Stimulated activated CD8-positive, alpha-beta memory T cell treated with anti-CD3 and anti-CD28 coated beads, Interleukin-7, amount 100 ng/mL, for 1 hour (primary cell): ENCODE measurements at regions not wholly inside any gene's neighbourhood (a gene's known extent, or its start where the extent isn't known, plus 50 kb on each side); places are given as distances from the start of the nearest gene placed in this dataset.

ENCODE experiments used
- DNase-seq, 2 donors: peaks; one replicate each; pipeline ENCODE4 v3.0.0-alpha.2; 2020; ENCODE audit warnings: low read depth in 2 of 2

- DNase-seq: no peak
Measured at GRCh38 chrX:148363471-148364235, 136.8 kb upstream of the AFF2 start.

- DNase-seq: no peak
Measured at GRCh38 chrX:148365233-148365632, 135.2 kb upstream of the AFF2 start.

GRCh38 chrX:148371291-148371690 lies 129.1 kb upstream of the AFF2 start:
- no peak for DNase-seq

GRCh38 chrX:148372925-148373324 lies 127.5 kb upstream of the AFF2 start:
- no peak for DNase-seq

GRCh38 chrX:148376342-148376741 lies 124.1 kb upstream of the AFF2 start:
- DNase-seq: no peak

GRCh38 chrX:148380107-148380506 lies 120.3 kb upstream of the AFF2 start:
- no peak for DNase-seq

- no peak for DNase-seq
Measured at GRCh38 chrX:148380650-148381561, 119.5 kb upstream of the AFF2 start.

GRCh38 chrX:148381603-148382002 lies 118.8 kb upstream of the AFF2 start:
- DNase-seq: no peak

- no peak for DNase-seq
Measured at GRCh38 chrX:148382983-148383382, 117.4 kb upstream of the AFF2 start.

GRCh38 chrX:148385471-148385870 lies 114.9 kb upstream of the AFF2 start:
- no peak for DNase-seq

- DNase-seq: no peak
Measured at GRCh38 chrX:148389629-148390028, 110.8 kb upstream of the AFF2 start.

GRCh38 chrX:148412006-148412405 lies 88.4 kb upstream of the AFF2 start:
- DNase-seq: no peak

GRCh38 chrX:148416142-148416541 lies 84.3 kb upstream of the AFF2 start:
- no peak for DNase-seq

GRCh38 chrX:148416931-148417330 lies 83.5 kb upstream of the AFF2 start:
- no peak for DNase-seq

- no peak for DNase-seq
Measured at GRCh38 chrX:148417934-148418333, 82.5 kb upstream of the AFF2 start.

GRCh38 chrX:148422526-148422925 lies 77.9 kb upstream of the AFF2 start:
- DNase-seq: no peak

- DNase-seq: no peak
Measured at GRCh38 chrX:148424570-148424969, 75.8 kb upstream of the AFF2 start.

GRCh38 chrX:148426467-148426866 lies 74.0 kb upstream of the AFF2 start:
- no peak for DNase-seq

GRCh38 chrX:148441387-148441786 lies 59.0 kb upstream of the AFF2 start:
- no peak for DNase-seq

- no peak for DNase-seq
Measured at GRCh38 chrX:148443216-148443615, 57.2 kb upstream of the AFF2 start.

- DNase-seq: no peak
Measured at GRCh38 chrX:148448686-148449085, 51.7 kb upstream of the AFF2 start.
